Activated CD4-positive, alpha-beta T cell treated with anti-CD3 and anti-CD28 coated beads, Interleukin-10, Interleukin-2, amounts not matched to agents 100 ng/mL and 50 ng/mL, durations not matched to agents 16 hours and 8 hours (primary cell): ENCODE measurements at regions not wholly inside any gene's neighbourhood (a gene's known extent, or its start where the extent isn't known, plus 50 kb on each side); places are given as distances from the start of the nearest gene placed in this dataset.

Experiments
- DNase-seq: peaks from one replicate; pipeline ENCODE4 v3.0.0-alpha.2; 2020

DNA sequence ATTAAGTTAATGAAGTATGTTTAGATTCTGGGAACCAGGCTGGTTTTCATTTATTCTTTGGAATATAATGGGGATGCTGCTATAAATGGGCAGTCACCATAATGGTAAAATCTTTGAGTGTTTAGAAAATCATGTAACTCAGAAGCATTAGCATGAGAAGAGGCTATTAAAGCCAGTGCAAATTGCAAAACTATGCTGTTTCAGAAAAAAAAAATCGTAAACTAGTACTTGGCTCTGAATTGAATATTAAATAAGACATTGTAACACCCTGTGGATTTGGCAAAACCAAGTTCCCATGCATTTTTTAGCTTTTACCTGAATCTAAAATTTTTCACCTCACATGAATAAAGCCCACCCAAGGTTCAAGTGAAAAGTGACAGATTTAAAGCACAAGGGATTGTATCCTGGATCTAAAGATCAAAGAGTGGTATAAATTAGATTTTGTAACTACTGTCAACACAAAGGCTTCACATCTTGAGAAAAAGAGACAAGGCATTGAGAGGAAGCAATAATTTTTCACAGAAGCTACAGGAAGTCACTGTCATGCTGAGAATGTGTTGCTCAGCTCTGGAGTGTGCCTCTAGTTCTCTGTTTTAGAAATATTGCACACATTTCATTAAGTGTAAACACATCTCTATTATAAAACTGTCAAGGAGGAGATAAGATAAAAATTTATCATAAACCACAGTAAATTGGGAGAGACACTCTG is 142.2 kb downstream of the ABCA8 start:
- no peak for DNase-seq

DNA sequence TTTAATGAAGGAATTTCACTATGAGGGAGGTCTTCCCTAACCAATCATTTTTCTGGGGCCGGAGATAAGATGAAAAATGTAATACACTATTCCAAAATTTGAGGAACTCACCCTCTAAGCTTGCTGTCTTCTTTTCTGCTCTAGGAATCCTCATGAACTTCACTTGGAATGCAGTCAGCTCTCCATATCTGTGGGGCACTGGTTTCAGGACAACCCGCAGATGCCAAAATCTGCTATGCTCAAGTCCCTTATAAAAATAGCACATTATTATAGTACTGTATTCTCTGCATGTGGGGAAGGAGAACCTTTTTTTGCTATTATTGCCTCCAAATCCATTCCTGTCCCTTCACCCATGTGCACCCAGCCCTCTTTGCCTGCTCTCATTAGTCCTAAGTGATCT is 146.0 kb downstream of the ABCA8 start:
- no peak for DNase-seq

GRCh38 chr17:68807998-68808772 is 147.0 kb downstream of the ABCA8 start:
- DNase-seq = no peak

GRCh38 chr17:68805609-68806008 is 149.6 kb downstream of the ABCA8 start:
- no peak for DNase-seq

DNA sequence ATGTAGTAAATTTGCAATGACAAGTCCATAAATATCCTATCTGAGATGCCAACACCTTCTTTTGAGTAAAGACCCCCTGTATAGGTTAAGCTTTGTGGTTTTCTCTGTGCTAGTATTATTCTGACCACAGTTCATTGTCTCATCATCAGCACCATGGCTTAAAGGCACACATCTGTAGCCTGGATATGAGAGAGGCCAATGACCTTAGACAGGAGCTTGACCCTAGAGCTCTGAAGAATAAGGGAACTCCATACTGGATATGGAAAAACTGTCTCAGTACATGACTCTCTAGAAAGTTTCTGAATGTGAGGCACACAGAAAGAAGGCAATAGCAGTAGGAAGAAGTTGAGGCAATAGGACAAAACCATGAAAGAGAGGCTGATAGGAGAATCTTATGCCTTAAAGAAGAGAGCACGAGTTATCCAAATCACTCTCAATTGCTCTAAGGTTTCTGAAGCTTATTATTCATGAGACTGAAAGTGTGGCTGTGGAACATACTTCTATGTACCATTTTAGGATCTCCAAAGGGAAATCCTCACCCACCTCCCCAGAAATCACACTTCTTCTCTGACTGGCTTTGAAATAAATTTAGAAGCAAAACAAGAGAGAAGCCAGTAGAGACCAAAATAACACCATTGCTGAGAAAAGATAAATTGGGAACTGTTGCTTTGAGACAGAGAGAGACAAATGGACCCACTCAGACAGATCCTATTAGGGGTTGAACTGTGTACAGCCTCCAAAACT is 150.2 kb downstream of the ABCA8 start:
- DNase-seq = no peak

DNA sequence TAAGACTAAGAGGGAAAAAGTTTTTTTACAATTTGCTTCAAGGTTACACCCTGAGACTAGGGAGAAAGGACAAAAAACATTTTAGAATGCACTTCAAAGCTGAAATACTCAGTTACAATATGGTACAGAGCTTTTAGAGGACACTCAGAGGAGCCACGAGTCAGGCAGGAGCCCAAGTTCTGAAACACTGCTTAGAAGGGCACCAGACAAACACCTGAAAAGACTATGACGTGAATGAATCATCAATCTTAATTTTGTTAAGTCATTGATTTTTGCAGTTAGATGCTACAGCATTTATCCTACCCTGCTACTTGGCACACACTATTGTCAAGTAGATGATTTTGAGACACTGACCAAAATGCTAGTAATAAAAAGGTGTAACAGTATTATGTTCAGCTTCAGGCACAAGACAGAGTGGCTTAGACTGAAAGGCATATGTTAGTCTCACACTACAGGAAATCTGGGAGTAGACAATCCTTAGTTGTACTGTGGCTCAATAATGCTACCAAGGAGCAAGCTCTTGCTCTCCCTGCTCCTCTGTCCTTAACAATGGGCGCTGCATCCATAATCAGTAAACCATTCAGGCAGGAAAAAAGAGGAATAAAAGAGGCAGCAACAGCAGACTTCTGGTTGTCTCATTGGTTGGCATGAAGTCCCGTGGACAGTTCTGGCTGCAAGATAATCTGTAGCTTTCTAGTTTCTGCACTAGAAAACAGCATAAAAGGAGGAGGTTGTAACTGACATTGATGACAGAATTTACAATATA is 151.8 kb downstream of the ABCA8 start:
- DNase-seq = no peak

DNA sequence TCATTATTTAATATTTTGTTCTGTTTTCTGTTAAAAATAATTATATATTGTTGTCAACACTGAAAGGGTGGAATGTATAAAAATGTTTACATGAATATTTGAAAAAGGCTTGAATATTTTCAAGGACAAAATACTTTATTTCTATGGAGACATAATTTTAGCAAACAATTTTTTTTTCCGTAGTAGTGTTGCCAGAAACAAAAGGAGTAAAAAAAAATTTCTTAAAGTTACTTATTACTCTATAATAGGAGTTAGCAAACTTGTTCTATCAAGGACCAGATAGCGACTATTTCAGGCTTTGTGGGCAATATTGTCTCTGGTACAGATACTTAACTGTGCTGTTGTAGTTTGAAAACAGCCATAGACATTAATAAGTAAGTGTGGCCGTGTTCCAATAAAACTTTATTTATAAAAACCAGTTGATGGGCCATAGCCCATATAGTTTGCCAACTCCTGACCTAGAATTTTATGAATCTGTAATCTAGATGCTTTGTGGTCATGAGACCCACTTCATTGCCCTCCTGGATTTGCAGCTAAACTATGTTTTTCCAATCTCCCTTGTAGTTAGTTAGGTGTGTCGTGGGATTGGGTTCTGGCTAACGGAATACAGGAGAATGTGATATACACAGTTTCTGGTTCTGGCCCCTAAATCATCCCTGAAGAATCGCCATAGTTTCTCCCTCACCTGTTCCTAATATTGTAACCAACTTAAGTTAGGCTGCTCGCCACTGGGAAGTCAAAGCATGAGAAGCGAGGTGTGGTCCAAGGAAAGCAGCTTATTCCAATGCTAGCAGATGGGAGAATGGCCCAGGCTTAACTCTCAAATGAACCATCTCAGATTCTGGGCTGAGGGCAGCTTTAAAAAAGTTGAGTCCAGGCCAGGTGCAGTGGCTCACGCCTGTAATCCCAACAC is 153.6 kb downstream of the ABCA8 start:
- DNase-seq = no peak

GRCh38 chr17:68800751-68801150 is 154.4 kb downstream of the ABCA8 start:
- no peak for DNase-seq

DNA sequence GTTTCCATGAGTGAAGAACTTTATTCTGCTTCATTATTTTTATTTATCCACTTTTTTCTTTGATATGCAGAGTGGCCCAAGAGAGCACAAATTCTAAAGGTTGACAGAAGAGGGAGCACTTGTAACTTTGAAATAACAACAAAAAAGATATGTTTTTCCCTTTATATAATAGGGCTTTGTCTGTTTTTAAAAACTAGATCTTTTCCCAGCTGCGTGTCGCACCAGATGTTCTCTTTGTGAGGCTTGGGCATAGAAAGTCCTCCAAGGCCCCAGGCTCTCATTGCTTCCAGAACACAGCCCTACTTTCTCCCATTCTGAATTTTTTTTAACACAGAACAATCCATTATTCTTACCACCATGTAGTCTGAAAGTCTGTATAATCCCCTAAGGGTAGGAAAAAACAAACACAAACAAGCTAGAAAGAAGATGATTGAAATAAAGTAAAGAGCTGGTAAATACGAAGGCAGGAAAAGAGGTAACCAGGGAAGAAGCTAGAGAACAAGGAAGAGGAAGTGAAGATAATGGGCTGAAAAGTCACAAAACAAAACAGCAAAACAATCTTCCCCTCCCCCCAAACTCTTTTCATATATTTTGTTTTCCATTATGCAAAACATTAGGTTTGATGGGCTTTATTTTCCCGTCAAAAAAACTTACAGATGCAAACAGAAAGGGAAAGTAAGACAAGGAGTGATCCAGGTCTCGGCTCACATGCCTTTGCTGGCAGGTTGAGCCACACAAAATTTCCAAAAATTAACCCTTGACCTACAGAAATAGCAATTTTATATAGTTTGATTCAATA is 160.4 kb downstream of the ABCA8 start:
- no peak for DNase-seq

DNA sequence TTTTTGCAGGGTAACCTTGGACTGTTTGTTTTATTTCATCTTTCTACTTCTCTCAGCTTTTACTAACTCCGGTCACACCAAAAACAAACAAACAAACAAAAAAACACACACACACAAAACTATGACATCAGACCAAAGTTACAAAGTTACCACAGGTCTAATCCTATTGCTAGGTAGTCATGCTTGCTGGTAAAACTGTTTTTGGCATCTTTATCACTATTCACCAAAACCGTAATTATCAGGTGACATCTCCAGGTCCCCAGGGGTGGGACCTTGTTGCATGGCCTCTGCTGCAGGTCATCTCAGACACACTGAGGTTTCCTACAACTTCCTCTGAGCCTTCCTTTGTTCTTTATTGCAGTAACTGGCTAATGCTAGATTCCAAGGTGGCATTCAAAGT is 162.3 kb downstream of the ABCA8 start:
- no peak for DNase-seq

- DNase-seq = no peak
Observed at GRCh38 chr17:68792042-68792685, 163.0 kb downstream of the ABCA8 start.

GRCh38 chr17:68790931-68791330 is 164.3 kb downstream of the ABCA8 start:
- no peak for DNase-seq

GRCh38 chr17:68790492-68790891 is 164.7 kb downstream of the ABCA8 start:
- DNase-seq = no peak

DNA sequence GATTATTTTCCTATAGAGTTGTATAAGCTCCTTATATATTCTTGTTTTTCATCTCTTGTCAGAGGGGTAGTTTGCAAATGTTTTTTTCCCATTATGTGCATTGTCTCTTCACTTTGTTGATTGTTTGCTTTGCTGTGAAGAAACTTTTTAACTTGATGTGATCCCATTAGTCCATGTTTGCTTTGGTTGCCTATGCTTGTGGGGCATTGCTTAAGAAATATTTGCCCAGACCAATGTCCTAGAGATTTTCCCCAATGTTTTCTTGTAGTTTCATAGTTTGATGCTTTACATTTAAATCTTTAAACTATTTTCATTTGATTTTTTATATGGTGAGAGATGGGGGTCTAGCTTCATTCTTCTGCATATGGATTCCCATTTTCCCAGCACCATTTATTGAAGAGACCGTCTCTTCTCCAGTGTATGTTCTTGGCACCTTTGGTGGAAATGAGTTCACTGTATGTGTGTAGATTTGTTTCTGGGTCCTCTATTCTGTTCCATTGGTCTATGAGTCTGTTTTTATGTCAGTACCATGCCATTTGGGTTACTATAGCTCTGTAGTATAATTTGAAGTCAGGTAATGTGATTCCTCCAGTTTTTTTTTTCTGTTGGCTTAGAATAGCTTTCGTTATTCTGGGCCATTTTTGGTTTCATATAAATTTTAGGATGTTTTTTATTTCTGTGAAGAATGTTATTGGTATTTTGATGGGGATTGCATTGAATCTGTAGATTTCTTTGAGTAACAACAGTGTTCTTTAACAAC is 165.8 kb downstream of the ABCA8 start:
- DNase-seq = no peak

- DNase-seq = no peak
Observed at GRCh38 chr17:68785565-68786486, 169.4 kb downstream of the ABCA8 start.

DNA sequence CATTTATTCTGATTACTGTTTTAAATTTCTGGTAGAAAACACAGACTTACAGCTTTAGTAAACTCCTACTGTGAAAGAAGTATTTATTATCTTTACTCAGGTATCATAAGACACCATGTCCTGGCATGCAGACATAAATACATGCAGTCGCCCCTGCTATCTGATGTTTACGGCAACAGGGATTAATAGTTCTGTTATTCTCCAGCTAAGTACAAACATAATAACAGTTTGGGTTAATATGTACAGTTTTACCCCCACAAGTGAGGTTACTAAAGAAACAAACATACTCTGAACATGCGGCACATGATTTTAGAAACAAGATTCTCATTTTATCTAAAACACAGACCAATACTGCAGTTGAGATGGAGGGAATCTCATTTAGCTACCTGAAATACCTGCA is 170.8 kb downstream of the ABCA8 start:
- DNase-seq = no peak

- DNase-seq = no peak
Observed at GRCh38 chr17:68783861-68784260, 171.3 kb downstream of the ABCA8 start.

- no peak for DNase-seq
Observed at GRCh38 chr17:68782789-68783188, 172.4 kb downstream of the ABCA8 start.

DNA sequence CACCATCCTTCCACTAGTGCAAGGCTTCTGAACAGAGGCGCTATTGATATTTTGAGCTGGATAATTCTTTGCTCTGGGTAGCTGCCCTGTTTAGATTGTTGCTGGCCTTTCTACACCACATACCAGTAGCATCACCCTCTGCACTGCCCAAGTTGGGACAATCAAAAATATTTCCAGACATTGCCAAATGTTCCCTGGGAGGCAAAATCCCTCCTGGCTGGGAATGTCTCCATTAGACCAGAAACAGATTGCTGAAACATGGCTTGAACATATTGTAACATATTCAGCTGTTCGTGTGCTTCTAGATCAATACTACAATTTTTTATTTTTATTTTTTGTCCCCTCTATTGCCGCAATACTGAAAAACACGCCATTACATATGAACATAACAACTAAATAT is 174.6 kb downstream of the ABCA8 start:
- no peak for DNase-seq
